ENCODE measurements at regions not wholly inside any gene's neighbourhood (a gene's known extent, or its start where the extent isn't known, plus 50 kb on each side); places are given as distances from the start of the nearest gene placed in this dataset.

DNA sequence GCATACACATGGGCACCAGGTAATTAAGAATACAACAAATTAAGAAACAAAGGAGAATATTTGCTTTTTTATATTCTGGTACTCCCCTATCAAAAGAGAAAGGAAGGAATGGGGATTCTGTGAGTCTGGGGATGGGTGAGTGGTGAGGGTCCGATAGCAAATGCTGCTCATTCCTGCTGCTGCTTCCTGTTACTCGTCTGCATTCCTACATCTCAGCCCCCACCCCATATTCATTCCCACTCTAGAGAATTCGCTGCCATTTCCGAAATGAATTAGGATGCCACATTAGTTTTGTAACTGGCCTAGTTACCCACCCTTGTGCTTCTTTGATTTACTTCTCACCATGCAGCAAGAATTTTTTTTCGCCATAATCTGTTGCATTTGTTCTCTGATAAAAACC, 1905.3 kb upstream of the PIK3C3 start:
- no peak for DNase-seq (ENCODE audit: low spot score)

DNA sequence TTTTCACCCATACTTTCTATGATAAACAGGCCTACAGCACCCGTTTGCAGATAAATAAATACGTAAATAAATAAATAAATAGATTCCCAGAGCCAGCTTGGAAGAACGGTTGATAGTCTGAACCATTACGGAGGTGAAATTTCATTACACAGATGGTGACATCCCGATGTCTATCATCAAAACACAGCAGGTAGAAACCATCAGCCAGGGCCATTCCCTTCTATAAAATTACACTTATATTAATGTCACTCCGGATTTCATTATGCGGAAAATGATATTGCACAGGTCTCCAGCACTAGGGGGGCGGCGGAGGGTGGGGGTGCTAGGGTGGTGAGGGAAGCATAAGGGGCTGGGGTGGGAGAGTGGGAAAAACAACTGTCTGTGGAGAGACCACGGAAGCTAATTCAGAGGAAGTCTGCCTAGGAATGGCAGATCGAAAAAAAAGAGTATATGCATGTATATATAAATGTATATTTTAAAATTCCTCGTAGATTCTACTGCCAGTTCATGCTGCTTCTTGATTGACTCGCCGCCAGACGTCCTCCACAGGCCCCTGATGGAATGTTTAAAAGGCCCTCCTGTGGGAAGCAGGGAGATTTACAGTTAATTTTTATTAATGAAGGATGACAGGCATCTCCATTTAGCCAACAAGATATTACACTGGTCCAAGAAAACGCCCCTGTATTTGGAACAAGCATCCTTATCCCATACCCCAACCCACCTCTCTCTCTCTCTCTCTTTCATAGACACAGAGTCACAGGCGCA, 1906.0 kb upstream of the PIK3C3 start:
- no peak for DNase-seq (ENCODE audit: low spot score)

DNA sequence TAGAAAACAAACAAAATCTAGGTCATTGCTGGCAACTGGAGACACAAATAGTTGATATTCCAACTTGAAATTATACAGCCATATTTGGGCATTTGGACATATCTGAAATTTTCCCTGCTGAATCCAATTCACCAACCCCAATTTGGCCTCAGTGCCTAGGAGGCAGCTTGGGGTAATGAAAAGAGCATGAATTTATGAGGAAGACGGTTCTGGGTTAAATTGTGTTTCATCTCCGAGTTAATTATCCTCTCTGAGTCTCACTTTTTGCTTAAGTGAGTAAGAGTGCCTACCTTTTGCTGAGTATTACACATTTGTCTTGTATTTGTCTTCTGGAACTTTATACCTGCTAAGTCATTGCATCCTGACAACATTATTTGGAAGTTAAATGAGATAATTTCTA, 1906.8 kb upstream of the PIK3C3 start:
- no peak for DNase-seq (ENCODE audit: low spot score)

DNA sequence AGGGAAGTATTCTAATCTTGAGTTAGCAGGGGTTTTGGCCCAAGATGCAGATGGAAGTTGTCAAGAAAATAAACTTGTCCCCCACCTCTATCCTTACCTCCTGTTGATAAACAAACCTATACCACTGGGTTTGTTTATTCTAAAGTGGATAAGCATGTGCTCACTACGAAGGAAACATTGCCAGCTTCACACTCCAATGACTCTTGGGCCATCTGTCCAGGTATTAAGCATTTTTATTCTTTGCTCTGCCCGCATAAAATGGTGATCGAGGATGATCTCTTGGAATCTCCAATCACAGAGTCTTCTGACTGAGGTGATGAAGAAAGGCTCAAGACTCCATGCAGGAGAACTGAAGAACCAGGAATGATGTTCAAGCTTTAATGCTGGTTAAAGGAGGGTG, 1908.4 kb upstream of the PIK3C3 start:
- no peak for DNase-seq (ENCODE audit: low spot score)

DNA sequence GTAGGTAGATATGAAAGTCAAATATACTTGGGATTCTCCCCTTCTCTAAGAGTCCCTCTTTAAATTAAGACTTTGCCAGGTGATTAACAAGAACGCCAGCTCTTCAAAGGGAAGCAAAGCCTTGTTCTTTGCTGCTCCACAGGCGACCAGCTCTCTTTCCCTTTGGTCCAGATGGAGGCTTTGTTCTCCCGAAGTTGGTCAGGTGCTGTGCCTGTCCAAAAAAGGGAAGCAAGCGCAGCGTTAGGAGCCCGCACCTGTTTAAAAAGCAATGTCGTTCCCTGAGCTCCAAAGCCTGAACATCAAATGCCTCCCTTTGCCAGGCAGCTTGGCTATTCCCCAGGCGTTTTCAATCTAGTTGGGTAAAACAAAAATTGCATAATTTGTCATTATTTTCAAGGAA, 1913.1 kb upstream of the PIK3C3 start:
- no peak for DNase-seq (ENCODE audit: low spot score)

DNA sequence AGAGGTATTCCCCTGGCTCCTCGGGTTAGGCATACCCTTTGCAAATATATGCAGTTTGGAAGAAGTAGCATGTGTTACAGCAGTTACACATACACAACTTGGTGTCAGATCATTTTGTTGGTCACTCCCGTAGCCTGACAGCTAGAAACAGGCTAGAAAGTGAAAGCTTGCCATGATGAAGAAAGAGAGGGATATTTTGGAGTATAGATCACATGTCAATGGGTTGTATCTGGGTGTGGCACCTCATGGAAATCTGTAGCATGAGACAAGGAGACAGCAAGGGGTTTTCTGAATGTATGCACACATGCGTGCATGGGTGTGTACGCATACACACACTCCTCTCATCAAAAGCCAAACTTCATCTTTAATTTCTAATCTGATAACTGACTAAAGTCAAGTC, 1914.5 kb upstream of the PIK3C3 start:
- DNase-seq (ENCODE audit: low spot score): no peak

DNA sequence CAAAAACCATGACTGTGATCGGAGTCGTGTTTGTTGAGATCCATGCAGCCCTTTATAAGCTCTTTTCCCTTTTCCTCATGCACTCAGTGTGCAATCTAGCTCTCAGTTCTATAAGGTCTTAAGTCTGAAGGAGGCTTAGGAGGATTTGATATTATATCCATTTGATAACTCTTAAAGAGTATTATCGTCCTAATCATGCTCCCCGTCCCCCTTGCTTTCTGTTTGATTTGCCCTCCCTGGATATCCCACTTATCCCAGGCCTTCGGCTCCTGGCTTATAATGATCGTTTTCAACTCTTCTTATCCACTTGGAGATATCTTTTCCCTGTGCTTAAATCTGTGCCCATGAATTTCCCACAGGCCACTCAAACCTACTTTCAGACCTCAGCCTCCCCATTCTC, 1917.7 kb upstream of the PIK3C3 start:
- DNase-seq (ENCODE audit: low spot score): no peak

DNA sequence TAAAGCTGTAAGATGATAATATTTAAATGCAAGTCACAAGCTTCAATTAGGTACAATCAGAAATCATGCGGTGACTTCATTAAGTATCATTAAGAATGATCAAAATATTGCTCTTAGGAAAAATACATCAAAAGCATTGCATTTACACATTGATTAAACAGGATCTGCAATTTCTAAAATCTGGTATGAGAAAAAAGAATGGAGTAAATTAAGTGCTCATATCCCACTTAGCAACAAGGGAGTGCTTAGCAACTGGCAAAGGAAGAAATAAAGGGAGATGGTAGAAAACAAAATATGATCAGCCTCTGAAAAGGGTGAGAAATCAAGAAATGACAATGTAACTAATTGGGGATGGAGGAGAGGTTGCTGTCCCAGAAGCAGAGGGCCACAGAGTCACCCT, 1918.2 kb upstream of the PIK3C3 start:
- DNase-seq (ENCODE audit: low spot score): no peak

DNA sequence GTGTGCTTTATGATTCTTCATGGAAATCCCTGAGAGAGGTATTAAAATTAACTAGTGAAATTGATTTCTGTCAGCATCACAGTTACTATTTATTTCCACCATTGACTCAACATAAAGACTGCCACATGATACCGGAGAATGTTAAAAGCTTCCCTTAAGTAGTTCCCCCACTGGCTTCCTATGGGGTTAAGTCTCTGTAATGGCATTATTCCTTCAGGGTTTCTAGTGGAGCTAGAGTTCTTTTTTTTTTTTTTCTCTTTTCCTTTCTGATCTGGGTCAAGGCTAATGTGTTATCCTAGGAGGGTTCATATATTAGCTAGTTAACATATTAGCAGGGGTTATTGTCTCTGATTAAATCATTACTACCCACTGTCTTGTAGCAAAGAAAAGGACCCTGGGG, 1919.1 kb upstream of the PIK3C3 start:
- DNase-seq (ENCODE audit: low spot score): no peak

DNA sequence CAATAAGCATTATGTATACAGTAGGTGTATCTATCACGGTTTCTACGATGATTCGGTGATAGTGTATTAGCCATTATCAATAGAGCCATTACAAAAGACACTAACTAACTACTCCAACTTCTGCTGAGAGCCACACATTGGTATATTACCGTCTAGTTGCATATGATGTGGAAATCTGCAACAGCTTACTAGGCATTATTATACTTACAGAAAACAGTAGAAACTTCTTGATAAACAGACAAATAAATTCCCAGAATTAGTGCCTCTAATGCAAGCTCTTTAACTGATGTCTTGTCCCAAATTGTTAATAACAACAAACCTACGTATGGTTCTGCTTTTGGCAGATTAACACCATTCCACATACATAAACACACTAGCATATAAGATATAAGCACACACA, 1923.0 kb upstream of the PIK3C3 start:
- no peak for DNase-seq (ENCODE audit: low spot score)

DNA sequence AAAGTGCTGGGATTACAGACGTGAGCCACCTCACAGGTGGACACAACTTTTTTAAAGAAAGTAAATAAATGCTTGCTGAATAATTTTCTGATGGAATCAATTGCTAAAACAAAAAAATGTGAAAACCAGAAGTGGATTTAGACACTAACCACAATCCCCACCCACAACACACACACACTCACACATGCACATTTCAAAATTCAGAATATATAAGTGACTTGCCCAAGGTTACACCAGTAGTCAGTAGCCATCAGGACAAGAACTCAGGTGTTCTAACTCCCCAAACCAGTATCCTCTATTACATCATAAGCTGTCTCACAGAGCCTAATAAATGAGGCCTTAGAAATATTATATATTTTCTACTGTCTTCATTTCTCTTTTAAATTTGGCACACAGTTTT, 1923.6 kb upstream of the PIK3C3 start:
- DNase-seq (ENCODE audit: low spot score): no peak

DNA sequence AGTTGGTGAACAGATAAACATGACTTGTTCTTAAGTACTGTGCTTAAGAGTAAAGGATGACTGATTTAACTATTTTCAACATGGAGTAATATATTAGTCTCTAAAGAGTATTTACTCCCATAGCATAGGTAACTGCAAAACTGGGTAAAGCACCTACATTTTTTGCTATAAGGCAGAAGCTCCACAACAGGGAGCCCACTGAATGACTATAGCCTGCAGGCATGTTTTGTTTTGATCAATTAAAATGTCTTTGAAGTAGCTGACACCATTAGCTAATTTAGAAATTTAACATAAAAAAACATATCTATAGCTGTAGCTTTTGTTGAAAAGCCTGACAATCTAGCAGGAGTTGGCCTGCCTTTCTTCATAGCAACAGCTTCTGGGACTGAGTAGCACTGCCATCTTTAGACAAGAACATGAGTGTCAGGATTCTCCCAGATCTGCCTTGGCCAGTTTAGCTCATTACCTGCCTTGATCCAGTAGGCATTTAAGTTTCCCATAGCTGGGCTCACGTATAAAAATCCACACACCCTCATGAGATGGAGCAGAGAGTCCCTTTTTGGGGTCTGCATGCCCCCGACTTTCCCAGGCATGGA, 1935.1 kb upstream of the PIK3C3 start:
- no peak for DNase-seq (ENCODE audit: low spot score)

DNA sequence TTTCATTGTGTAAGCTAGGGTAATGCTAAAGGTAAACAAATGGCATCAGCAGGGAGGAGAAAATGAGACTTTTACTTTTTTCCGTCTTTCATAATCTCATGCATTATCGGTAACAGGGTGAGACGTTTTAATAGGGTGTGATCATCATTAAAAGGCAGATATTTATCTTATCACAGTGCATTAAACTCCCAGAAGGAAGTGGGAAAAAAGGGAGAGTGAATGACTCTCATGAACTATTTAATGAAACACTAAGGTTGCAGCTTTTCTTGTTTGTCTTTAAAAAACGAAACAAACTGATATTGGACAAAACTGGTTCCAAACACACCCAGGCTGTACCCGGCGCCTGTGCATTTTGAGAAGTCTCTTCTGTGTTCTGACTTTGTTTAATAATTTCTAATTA, 1936.8 kb upstream of the PIK3C3 start:
- no peak for DNase-seq (ENCODE audit: low spot score)

DNA sequence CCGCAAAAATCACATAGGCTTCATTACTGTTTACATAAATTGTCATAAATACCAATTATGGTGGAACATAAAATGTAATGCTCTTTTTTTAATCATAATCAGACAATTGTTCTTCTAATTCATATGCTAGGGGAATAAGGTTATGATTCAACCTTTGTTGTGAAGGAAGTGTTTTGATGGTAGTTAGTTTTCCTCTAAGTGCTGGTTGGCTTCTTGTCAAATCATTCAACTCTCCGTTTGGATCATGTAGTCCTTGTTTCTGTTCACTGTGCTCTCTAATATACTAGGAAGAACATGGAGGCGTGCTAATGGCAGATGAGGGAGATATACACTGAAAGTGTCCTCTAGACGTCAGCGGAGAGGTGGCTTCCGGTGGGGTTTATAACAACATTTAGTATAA, 1938.0 kb upstream of the PIK3C3 start:
- DNase-seq (ENCODE audit: low spot score): no peak

DNA sequence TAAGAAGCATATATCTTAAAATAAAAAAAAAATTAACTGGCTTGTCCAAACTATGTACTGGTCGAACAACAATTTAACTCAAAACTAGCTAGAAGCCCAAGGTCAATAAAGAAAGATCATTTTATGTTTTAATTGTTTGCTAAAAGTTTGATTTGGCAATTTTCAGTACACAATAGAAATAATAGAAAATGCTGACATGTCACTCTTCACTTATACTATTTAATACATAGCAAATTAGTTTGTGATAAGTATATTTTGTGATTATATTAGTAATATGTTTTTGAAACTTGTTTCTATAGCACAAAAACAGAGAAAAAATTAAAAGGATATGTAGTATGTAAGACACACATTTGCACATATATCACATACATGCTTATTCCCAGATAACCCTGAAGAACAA, 1938.6 kb upstream of the PIK3C3 start:
- DNase-seq (ENCODE audit: low spot score): no peak

DNA sequence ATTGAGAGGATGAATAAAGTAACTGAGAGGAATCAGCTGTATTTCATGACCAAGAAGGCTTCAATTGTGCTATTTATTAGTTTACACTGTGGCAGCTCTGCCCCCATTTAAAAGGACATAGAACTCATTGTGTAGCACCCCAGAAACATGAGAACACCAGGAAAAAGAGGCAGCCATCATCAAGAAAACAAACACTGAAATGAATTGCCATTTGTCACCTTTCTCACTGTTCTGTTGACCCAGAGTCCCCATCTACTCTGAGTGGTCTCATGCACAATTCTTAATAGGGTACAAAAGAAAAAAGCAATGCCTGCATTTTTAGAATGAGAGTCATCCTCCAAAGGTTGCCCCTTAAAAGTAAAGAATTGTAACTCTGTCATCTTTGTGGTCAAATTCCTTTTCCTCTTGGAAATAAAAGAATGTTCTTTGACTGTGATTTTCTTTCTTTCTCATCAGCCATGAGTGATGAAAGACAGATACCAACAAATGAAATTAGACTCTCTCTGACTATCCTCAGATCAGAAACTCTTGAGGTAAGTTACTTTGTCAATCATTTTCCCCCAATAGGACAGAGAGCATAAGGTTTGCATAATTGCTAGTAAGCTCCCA, 1941.9 kb upstream of the PIK3C3 start:
- no peak for DNase-seq (ENCODE audit: low spot score)

DNA sequence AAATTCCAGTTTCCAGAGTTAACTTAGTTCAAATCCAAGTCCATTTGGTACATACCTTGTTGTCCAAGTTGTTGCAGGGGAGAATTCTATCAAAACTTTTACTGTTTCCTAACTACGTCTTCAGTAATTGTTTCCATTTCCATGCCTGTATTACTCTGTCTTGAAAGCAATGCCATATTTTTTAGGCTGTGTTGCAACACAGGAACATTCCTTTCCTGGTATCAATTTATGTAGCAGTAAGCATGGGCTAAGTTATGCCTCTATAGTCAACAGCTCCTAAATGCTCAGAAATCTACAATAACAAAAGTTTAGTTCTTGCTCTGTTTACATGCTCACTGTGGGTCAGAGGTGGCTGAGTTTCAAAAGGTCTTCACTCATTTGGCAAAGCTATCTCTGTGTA, 1943.8 kb upstream of the PIK3C3 start:
- DNase-seq (ENCODE audit: low spot score): no peak

DNA sequence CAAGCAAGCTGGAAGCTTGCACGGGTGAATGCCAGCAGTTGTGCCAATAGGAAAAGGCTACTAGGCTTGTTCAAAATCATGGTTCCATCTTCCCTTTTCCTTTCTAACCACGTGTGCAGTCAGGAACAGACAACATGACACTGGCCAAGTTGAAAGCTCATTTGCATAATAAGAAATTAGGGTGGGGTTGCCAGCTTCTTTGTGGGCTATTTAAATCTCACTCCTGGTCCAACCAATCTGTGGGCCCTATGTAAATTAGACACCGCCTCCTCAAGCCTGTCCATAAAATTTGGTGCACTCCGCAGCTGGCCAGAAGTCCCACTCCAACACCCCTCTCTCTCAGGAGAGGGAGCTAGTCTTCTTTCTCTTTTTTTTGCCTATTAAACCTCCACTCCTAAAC, 1948.4 kb upstream of the PIK3C3 start:
- DNase-seq (ENCODE audit: low spot score): no peak

DNA sequence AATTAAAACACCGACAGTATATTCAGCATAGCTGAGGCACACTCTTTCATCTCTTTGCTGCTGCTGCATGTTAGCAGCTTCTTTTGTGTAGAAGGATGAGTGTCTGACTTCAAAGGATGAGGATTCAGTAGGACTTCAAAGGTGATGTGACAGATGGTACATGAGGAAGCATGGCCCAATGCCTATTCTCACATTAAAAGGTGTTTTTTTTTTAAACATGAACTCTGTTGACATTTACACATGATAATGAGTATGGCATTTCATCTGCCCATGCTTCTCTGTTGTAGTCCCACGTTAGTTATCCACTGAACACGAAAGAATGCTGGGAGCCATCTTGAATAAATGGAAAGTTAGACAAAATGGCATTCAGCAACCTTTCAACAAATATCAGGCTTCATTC, 1950.8 kb upstream of the PIK3C3 start:
- no peak for DNase-seq (ENCODE audit: low spot score)

DNA sequence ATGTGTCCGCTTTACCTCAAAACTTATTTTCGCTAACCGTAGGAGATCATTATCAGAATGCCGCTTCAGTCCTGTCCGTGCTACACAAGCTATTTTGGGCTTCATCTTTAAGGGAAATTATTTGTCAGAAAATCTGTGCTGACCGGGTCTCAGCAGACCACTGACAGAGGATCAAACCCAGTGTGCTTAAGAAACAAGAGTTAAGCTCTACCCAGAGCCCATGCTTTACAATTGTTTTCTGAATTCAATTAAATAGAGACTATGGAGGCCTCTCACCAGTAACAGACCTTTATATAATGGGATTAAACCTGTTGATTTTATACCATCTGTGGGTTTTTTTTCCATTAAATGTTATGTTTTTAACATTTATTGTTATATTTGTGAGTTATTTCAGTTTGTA, 1956.7 kb upstream of the PIK3C3 start:
- no peak for DNase-seq (ENCODE audit: low spot score)

DNA sequence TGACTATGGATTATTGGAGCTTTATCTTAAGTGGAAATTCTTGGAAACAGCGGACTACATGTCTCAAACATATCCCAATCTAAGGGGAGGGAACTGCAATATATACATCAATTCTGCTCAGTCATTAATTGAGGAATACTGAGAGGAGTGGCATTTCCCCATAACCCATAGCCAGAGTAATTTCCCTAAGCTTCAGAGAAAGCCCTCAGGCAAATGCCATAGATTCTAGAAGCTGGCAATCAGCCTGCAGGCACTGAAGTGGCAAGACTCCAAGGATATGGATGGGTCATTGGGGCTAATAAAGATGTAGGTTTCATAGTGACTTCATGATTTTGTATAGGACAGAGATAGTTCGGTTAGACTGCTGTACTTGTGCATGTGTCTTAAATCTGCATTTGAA, 1960.5 kb upstream of the PIK3C3 start:
- DNase-seq (ENCODE audit: low spot score): no peak

DNA sequence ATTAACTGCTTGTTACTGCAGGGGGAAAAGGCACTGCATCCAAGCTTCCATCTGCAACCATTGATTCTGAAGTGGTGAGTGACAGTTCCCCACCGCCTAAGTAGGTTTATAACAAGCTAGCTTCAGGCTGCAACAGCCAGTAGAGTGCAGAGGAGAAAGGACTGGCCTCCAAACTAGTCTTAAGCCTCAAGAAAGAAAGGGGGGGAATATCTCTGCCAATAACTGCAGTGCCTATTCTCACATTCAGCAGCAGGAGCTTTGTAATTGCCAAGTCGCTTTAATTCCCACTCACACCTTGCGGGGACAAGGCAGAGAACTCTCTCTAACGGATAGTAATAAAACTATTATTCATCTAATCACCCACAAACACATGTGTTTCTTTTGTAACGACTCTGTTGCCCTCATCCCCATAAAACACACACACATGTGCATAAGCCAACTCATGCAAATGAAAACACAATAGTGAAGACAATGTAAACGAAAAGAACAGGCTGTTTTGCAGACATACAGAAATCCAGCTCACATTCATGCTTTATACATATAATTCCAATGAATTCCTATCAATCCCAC, 1963.3 kb upstream of the PIK3C3 start:
- no peak for DNase-seq (ENCODE audit: low spot score)

DNA sequence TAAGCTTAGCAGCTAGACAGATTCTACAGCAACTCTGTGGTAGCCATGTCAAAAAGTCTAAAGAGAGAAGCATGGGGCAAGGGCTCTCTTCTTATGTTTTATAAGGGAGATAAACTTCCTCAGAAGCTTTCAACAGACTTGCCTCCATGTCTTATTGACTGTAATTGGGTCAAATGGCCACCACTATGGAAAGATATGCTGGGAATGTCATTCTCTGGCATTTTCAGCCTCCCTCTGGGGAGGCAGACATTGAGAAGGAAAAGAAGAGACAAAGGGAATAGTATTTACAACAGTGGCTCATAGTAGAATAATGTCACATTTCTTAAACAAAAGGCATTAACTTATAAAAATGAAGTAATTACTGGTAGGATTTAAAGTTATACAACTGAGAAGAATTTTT, 1964.5 kb upstream of the PIK3C3 start:
- no peak for DNase-seq (ENCODE audit: low spot score)

DNA sequence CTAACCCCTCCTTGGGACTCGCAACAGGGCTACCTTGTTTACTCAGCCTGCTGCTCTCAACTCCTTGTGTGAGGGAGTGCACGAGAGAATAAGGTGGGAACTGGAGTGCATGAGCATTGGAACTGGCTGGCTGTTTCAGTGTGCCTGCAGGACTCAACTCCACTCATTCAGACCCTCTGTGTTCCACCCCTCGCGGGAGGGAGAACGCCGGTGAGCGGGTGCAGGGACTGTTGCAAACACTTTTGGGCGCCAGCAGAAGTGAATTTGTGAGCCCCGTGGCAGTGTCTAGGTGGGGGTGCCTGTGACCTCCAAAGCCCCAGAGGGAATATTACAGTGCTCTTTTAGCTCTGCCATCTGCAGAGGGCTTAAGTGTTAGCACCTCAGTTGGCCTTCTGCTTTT, 1978.3 kb upstream of the PIK3C3 start:
- no peak for DNase-seq (ENCODE audit: low spot score)

All from AG08395 (cell line).